SK-N-SH treated with all-trans-retinoic acid at 6 μM for 48 hours (cell line): ENCODE measurements at regions not wholly inside any gene's neighbourhood (a gene's known extent, or its start where the extent isn't known, plus 50 kb on each side); places are given as distances from the start of the nearest gene placed in this dataset.
"Not testable (repeated sequence)": the region's sequence is repeated elsewhere in the genome, so short reads cannot be mapped to it uniquely, and the experiment has no call there.

Experiments
- ATAC-seq: fragments of 200-7000 bp; cut with Tn5 transposase; 3 replicates; pipeline ENCODE4 v1.9.1; 2020; ENCODE audit warnings: mild to moderate bottlenecking, moderate library complexity
- BACH2 ChIP-seq: fragments of 250-450 bp; sonication (Bioruptor Pico); IDR thresholded peaks from 2 replicates; pipeline ENCODE4 v1.9.0; 2021; ENCODE audit warnings: mild to moderate bottlenecking, borderline replicate concordance
- CSDC2 ChIP-seq: fragments of 250-450 bp; sonication (Bioruptor Pico); IDR thresholded peaks from 2 replicates; pipeline ENCODE4 v1.5.0; 2020; ENCODE audit warnings: mild to moderate bottlenecking, moderate library complexity
- ESRRG ChIP-seq: fragments of 250-450 bp; sonication (Bioruptor Pico); IDR thresholded peaks from 2 replicates; pipeline ENCODE4 v1.6.1; 2021; ENCODE audit warnings: mild to moderate bottlenecking
- ISL1 ChIP-seq: fragments of 250-450 bp; sonication (Bioruptor Pico); IDR thresholded peaks from 2 replicates; pipeline ENCODE4 v2.1.2; 2022; ENCODE audit warnings: mild to moderate bottlenecking, moderate library complexity
- PPARA ChIP-seq: fragments of 250-450 bp; sonication (Bioruptor Pico); IDR thresholded peaks from 2 replicates; pipeline ENCODE4 v1.5.0; 2020; ENCODE audit warnings: mild to moderate bottlenecking, borderline replicate concordance
- RARB ChIP-seq: fragments of 250-450 bp; sonication (Bioruptor Pico); IDR thresholded peaks from 2 replicates; pipeline ENCODE4 v1.8.0; 2021; ENCODE audit warnings: mild to moderate bottlenecking, moderate library complexity
- SNAI2 ChIP-seq: fragments of 250-450 bp; sonication (Bioruptor Pico); IDR thresholded peaks from 2 replicates; pipeline ENCODE4 v1.5.0; 2020; ENCODE audit warnings: mild to moderate bottlenecking, moderate library complexity
- TCF4 ChIP-seq: fragments of 250-450 bp; sonication (Bioruptor Pico); IDR thresholded peaks from 2 replicates; pipeline ENCODE4 v1.8.0; 2021; ENCODE audit warnings: mild to moderate bottlenecking, moderate library complexity, borderline replicate concordance
- ZFP30 ChIP-seq: fragments of 450-650 bp; formaldehyde crosslinking; IDR thresholded peaks from 2 replicates; pipeline ENCODE4 v1.5.0; 2022; ENCODE audit warnings: mild to moderate bottlenecking, moderate library complexity
- ZNF565 ChIP-seq: fragments of 450-650 bp; formaldehyde crosslinking; conservative IDR thresholded peaks from 2 replicates; pipeline ENCODE4 v1.5.0; 2020; ENCODE audit warnings: low read depth, mild to moderate bottlenecking, moderate library complexity
- ZNF70 ChIP-seq: fragments of 450-650 bp; formaldehyde crosslinking; IDR thresholded peaks from 2 replicates; pipeline ENCODE4 v1.5.0; 2020; ENCODE audit warnings: mild to moderate bottlenecking, moderate library complexity
- ZNF8 ChIP-seq: fragments of 450-650 bp; formaldehyde crosslinking; IDR thresholded peaks from 2 replicates; pipeline ENCODE4 v1.5.0; 2020; ENCODE audit warnings: mild to moderate bottlenecking, moderate library complexity
- TF ChIP-seq, protein P1 (sequence below): fragments of 250-450 bp; sonication (Bioruptor Pico); IDR thresholded peaks from 2 replicates; pipeline ENCODE4 v1.8.0; 2020; ENCODE audit warnings: mild to moderate bottlenecking, moderate library complexity, borderline replicate concordance
- TF ChIP-seq, protein P2 (sequence below): fragments of 250-450 bp; sonication (Bioruptor Pico); IDR thresholded peaks from 2 replicates; pipeline ENCODE4 v1.5.0; 2020; ENCODE audit warnings: mild to moderate bottlenecking, moderate library complexity
- TF ChIP-seq, protein P3 (sequence below): fragments of 250-450 bp; sonication (Bioruptor Pico); IDR thresholded peaks from 2 replicates; pipeline ENCODE4 v1.5.1; 2020; ENCODE audit warnings: low read depth, mild to moderate bottlenecking, moderate library complexity

DNA sequence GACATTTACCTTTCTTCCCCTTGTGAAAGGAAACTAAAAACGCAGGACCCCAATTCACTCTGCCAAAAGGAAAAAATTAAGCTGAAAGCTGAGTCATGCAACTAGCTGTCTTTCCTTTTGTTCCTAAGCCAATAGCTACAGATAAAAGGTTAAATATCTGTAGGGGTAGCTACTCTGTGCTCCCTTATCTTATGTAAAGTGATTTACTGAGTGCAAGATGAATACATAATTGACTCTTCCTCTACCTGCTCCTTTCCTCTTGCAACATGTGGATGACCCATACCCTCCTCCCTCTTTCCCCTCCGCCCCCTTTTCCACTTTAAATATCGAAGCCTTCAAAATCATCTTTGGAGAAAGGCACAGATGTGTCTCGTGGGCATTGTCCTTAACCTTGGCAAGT, 68.0 kb upstream of the ZNF157 start:
- TF ChIP-seq ISL1 (0 out of 2 replicates have a peak, but pooled peaks have one; percentile 7), ZNF70 (no peak)
- TF ChIP-seq, all 23 proteins: peak for 1
- no peak for ATAC-seq

DNA sequence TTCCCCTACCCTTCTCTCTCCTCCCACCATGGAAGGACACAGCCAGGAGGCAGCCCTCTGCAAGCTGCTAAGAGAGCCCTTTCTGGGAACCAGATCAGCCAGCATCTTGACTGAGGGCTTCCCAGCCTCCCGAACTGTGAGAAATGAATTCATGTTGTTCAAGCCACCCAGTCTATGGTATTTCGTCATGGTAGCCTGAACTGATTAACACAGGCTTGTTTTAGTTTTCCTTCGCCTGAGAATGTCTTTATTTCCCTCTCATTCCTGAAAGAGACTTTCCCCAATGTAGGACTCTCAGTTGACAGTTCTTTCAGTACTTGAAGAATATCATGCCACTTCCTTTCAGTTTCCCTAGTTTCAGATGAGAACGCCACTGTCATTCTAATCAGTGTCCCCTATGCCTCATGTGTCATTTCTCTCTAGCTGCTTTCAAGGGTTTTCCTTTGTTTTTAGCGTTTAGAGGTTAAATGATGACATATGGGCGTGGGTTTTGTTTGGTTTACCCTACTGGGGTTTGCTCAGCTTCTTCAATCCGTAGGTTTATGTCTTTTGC, 63.8 kb upstream of the ZNF157 start:
- ATAC-seq = not testable (repeated sequence)

DNA sequence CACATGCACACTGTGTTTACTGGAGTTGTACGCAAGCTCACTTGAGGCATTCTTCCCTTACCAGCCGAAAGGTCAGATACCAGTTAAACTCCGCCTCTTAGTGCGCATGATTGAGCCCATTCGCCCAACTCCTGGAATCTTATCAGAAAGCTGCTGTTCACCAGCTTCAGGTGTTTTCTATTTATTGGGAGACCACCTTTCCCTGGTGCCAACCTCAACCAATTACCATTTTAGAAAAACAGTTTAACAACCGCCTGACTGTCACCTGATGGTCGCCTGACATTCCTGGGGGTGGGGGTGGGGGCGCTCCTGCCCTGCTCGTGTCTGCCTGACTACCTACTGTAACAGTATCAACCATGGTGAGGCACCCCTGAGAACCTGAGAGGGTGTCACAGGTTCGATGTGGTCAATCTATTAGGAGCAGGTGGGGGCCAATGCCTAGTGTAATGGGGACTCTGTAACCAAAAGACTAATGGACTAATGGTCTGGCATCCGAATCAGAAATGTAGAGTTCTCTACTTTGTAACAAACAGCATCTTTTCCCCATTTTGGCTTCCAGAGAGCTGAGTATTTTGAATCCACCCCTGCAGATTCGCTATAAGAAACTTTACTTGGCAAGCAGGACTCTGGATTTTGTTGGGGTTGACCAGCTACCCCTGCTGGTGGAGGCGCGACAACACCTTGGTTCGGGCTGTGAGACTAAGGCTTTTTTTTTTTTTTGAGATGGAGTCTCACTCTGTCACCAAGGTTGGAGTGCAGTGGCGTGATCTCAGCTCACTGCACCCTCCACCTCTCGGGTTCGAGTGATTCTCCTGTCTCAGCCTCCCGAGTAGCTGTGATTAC, 58.2 kb upstream of the ZNF157 start:
- peak; percentile 90 for ATAC-seq
- TF ChIP-seq SNAI2 (CRISPR knock-in tag) (no peak), PPARA (CRISPR knock-in tag) (no peak), CSDC2 (no peak), ESRRG (CRISPR knock-in tag) (no peak), RARB (CRISPR knock-in tag) (no peak), BACH2 (CRISPR knock-in tag) (no peak), ZFP30 (CRISPR knock-in tag) (no peak), TCF4 (CRISPR knock-in tag) (no peak)
- TF ChIP-seq, protein P1, sequence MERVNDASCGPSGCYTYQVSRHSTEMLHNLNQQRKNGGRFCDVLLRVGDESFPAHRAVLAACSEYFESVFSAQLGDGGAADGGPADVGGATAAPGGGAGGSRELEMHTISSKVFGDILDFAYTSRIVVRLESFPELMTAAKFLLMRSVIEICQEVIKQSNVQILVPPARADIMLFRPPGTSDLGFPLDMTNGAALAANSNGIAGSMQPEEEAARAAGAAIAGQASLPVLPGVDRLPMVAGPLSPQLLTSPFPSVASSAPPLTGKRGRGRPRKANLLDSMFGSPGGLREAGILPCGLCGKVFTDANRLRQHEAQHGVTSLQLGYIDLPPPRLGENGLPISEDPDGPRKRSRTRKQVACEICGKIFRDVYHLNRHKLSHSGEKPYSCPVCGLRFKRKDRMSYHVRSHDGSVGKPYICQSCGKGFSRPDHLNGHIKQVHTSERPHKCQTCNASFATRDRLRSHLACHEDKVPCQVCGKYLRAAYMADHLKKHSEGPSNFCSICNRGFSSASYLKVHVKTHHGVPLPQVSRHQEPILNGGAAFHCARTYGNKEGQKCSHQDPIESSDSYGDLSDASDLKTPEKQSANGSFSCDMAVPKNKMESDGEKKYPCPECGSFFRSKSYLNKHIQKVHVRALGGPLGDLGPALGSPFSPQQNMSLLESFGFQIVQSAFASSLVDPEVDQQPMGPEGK (CRISPR knock-in tag) = no peak
- TF ChIP-seq, protein P2, sequence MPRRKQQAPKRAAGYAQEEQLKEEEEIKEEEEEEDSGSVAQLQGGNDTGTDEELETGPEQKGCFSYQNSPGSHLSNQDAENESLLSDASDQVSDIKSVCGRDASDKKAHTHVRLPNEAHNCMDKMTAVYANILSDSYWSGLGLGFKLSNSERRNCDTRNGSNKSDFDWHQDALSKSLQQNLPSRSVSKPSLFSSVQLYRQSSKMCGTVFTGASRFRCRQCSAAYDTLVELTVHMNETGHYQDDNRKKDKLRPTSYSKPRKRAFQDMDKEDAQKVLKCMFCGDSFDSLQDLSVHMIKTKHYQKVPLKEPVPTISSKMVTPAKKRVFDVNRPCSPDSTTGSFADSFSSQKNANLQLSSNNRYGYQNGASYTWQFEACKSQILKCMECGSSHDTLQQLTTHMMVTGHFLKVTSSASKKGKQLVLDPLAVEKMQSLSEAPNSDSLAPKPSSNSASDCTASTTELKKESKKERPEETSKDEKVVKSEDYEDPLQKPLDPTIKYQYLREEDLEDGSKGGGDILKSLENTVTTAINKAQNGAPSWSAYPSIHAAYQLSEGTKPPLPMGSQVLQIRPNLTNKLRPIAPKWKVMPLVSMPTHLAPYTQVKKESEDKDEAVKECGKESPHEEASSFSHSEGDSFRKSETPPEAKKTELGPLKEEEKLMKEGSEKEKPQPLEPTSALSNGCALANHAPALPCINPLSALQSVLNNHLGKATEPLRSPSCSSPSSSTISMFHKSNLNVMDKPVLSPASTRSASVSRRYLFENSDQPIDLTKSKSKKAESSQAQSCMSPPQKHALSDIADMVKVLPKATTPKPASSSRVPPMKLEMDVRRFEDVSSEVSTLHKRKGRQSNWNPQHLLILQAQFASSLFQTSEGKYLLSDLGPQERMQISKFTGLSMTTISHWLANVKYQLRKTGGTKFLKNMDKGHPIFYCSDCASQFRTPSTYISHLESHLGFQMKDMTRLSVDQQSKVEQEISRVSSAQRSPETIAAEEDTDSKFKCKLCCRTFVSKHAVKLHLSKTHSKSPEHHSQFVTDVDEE = no peak

DNA sequence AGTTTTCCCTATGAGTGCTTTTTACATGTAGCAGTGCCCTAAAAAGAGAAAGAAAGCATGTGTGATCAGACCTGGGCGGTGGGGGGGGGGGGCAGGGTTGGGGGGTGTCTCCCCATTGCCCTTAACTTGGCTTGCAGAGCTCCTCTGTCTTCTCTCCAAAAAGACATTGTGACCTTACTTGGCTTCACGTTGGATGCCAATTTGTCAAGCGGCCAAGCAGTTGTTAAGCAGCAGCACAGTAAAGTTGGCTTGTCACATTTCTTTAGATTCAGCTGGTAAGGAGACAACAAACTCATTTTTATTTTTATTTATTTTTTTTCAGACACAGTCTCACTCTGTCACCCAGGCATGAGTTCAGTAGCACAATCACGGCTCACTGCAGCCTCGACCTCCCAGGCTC, 57.3 kb upstream of the ZNF157 start:
- TF ChIP-seq ZNF8 (CRISPR knock-in tag) = no peak
- no peak for TF ChIP-seq ZFP30 (CRISPR knock-in tag)
- TF ChIP-seq ESRRG (CRISPR knock-in tag) = no peak
- TF ChIP-seq, protein P3, sequence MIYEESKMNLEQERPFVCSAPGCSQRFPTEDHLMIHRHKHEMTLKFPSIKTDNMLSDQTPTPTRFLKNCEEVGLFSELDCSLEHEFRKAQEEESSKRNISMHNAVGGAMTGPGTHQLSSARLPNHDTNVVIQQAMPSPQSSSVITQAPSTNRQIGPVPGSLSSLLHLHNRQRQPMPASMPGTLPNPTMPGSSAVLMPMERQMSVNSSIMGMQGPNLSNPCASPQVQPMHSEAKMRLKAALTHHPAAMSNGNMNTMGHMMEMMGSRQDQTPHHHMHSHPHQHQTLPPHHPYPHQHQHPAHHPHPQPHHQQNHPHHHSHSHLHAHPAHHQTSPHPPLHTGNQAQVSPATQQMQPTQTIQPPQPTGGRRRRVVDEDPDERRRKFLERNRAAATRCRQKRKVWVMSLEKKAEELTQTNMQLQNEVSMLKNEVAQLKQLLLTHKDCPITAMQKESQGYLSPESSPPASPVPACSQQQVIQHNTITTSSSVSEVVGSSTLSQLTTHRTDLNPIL = no peak
- no peak for TF ChIP-seq RARB (CRISPR knock-in tag)
- no peak for TF ChIP-seq ZNF565 (CRISPR knock-in tag)
- TF ChIP-seq, all 23 proteins: peak for 0
- no peak for ATAC-seq

DNA sequence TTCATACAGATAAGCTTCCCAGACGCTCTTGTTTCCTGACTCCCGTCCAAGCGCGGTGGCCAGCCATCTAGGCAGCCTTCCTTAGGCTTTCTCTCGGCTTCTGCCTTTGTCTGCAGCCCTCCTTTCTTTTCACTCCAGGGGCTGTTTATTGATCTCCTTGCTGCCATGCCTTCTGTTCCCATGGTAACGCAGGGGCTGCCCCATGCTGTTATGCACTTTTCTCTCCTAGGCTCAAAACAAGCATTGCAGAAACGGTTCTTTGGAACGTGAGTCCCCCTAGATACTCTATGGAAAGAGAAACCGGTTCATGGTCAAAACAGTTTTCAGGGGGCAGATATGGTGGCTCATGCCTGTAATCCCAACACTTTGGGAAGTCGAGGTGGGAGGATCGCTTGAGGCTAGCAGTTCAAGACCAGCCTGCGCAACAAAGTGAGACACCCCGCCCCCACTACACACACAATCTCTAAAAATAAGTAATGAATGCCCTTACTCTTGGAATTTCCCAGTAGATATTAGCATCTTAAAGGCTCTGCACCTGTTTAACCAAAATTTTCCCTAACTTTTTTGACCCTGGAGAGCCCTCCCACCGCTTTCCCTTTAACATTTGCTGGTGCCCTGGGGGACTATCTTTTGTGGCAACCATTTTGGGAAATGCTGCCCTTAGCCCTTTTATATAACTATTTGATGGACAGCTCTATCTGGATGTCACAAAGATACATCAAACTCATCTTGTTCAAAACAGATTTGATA, 53.9 kb upstream of the ZNF157 start:
- no peak for ATAC-seq
- TF ChIP-seq CSDC2 (no peak), RARB (CRISPR knock-in tag) (no peak), TCF4 (CRISPR knock-in tag) (no peak), SNAI2 (CRISPR knock-in tag) (no peak)
- TF ChIP-seq, protein P1 (CRISPR knock-in tag) = no peak
